AG04449 (cell line): ENCODE measurements at regions not wholly inside any gene's neighbourhood (a gene's known extent, or its start where the extent isn't known, plus 50 kb on each side); places are given as distances from the start of the nearest gene placed in this dataset.
"Not testable (repeated sequence)": the region's sequence is repeated elsewhere in the genome, so short reads cannot be mapped to it uniquely, and the experiment has no call there.

Source experiments
- CTCF ChIA-PET: fragments of 350-600 bp; formaldehyde crosslinking; extraction: SDS; loops from one replicate; lab custom pipeline; 2021; ENCODE audit warnings: antibody characterized with exemption; lab: Yijun Ruan, JAX
- POLR2A ChIA-PET: fragments of 400-600, 350-600 bp; formaldehyde crosslinking; extraction: SDS; loops from one replicate; lab custom pipeline; 2020; ENCODE audit warnings: antibody characterized with exemption, inconsistent platforms; lab: Yijun Ruan, JAX
- DNase-seq: peaks from one replicate; pipeline ENCODE4 v3.0.0-alpha.2; 2010; ENCODE audit warnings: low read depth, low spot score
- H3K4me3 ChIP-seq: 2 replicates; pipeline ENCODE4 v1.5.1; 2011; ENCODE audit warnings: low read depth, mild to moderate bottlenecking, control low read depth, low read length
- CTCF ChIP-seq: IDR thresholded peaks from one replicate; pipeline ENCODE4 v1.5.1; 2011; ENCODE audit warnings: mild to moderate bottlenecking, moderate library complexity, low read length, control low read depth, inconsistent platforms; ENCODE audit not compliant: insufficient read depth; ENCODE audit errors: missing control alignments

- DNase-seq: no peak
- POLR2A ChIA-PET: no interaction called here
Observed at GRCh38 chr3:151592287-151592686, 131.4 kb upstream of the IGSF10 start.

GRCh38 chr3:151591441-151591840 is 130.6 kb upstream of the IGSF10 start:
- ChIA-PET CTCF (no interaction called here), POLR2A (no interaction called here)
- no peak for DNase-seq
- TF ChIP-seq CTCF: no peak
- H3K4me3 ChIP-seq: no peak overlapping the region

More at GRCh38 chr3:151592287-151592686, 131.4 kb upstream of the IGSF10 start:
- no peak for TF ChIP-seq CTCF
- no peak overlapping the region for H3K4me3 ChIP-seq
- CTCF ChIA-PET: no interaction called here

GRCh38 chr3:151589311-151589710 is 128.4 kb upstream of the IGSF10 start:
- no peak for TF ChIP-seq CTCF
- no peak for DNase-seq
- ChIA-PET POLR2A (no interaction called here), CTCF (no interaction called here)
- no peak overlapping the region for H3K4me3 ChIP-seq

GRCh38 chr3:151587659-151588058 is 126.8 kb upstream of the IGSF10 start:
- POLR2A ChIA-PET, CTCF ChIA-PET, H3K4me3 ChIP-seq, DNase-seq: not testable (repeated sequence)

GRCh38 chr3:151584566-151584965 is 123.7 kb upstream of the IGSF10 start:
- POLR2A ChIA-PET: no interaction called here
- no peak overlapping the region for H3K4me3 ChIP-seq
- CTCF ChIA-PET: no interaction called here
- no peak for TF ChIP-seq CTCF
- DNase-seq: no peak

GRCh38 chr3:151581035-151581434 is 120.2 kb upstream of the IGSF10 start:
- POLR2A ChIA-PET: no interaction called here
- no peak overlapping the region for H3K4me3 ChIP-seq
- CTCF ChIA-PET: interaction anchor here (0.7 kb wide), 1 partner anchor 114 kb away, joined by 3 read pairs; no protein-coding TSS in a partner anchor
- DNase-seq: no peak
- no peak for TF ChIP-seq CTCF

GRCh38 chr3:151580591-151580990 is 119.7 kb upstream of the IGSF10 start:
- peak; percentile 31 for DNase-seq
- POLR2A ChIA-PET: no interaction called here
- CTCF ChIA-PET: no interaction called here
- H3K4me3 ChIP-seq: no peak overlapping the region
- TF ChIP-seq CTCF: no peak
